HL-60 (cell line): ENCODE measurements at regions not wholly inside any gene's neighbourhood (a gene's known extent, or its start where the extent isn't known, plus 50 kb on each side); places are given as distances from the start of the nearest gene placed in this dataset.

Experiments
- SPI1 ChIP-seq: IDR thresholded peaks from 2 replicates; pipeline ENCODE4 v1.6.1; 2012; ENCODE audit warnings: low read depth, mild to moderate bottlenecking, borderline replicate concordance
- TF ChIP-seq, protein P1 (sequence below): IDR thresholded peaks from one replicate; pipeline ENCODE4 v1.5.1; 2011; ENCODE audit warnings: low read length, control low read depth, inconsistent platforms; ENCODE audit not compliant: insufficient read depth

DNA sequence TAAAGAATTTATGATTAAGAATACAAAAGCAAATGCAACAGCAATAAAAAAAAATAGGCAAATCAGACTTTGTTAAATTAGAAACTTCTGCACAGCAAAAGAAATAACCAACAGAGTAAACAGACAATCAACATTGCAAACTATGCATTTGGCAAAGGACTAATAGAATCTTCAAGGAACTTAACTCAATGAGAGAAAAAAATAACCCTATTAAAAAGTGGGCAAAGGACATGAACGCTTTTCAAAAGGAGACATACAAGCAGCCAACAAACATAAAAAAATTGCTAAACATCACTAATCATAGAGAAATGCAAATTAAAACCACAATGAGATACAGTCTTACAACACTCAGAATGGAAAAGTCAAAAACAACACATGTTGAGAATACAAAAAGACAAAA, 166.0 kb upstream of the DSEL start:
- TF ChIP-seq, protein P1, sequence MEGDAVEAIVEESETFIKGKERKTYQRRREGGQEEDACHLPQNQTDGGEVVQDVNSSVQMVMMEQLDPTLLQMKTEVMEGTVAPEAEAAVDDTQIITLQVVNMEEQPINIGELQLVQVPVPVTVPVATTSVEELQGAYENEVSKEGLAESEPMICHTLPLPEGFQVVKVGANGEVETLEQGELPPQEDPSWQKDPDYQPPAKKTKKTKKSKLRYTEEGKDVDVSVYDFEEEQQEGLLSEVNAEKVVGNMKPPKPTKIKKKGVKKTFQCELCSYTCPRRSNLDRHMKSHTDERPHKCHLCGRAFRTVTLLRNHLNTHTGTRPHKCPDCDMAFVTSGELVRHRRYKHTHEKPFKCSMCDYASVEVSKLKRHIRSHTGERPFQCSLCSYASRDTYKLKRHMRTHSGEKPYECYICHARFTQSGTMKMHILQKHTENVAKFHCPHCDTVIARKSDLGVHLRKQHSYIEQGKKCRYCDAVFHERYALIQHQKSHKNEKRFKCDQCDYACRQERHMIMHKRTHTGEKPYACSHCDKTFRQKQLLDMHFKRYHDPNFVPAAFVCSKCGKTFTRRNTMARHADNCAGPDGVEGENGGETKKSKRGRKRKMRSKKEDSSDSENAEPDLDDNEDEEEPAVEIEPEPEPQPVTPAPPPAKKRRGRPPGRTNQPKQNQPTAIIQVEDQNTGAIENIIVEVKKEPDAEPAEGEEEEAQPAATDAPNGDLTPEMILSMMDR: no peak
- no peak for TF ChIP-seq SPI1
